ENCODE measurements at regions not wholly inside any gene's neighbourhood (a gene's known extent, or its start where the extent isn't known, plus 50 kb on each side); places are given as distances from the start of the nearest gene placed in this dataset.

GRCh38 chr2:16130541-16130880, 190.2 kb downstream of the MYCN start:
- TF ChIP-seq CTCF (IDR thresholded peaks at IDR 0.05; ENCODE audit: low read length) = no peak
- TF ChIP-seq EZH2 (IDR thresholded peaks at IDR 0.05; ENCODE audit: borderline replicate concordance, low read length) = no peak
